Keratinocyte (primary cell): ENCODE measurements at regions not wholly inside any gene's neighbourhood (a gene's known extent, or its start where the extent isn't known, plus 50 kb on each side); places are given as distances from the start of the nearest gene placed in this dataset.

Source experiments
- EZH2 ChIP-seq: IDR thresholded peaks from one replicate; pipeline ENCODE4 v1.6.1; 2012; ENCODE audit warnings: inconsistent platforms, mild to moderate bottlenecking, low read length, moderate library complexity
- TF ChIP-seq, protein P1 (sequence below), 3 experiments: IDR thresholded peaks in 1 of 3; conservative IDR thresholded peaks in 1 of 3; optimal IDR thresholded peaks in 1 of 3; 2 replicates in 2 of 3; 3 replicates in 1 of 3; pipeline versions ENCODE3 to v1.5.1; 2011; ENCODE audit warnings: low read length in 3 of 3, mild to moderate bottlenecking in 3 of 3, moderate library complexity in 2 of 3, control low read depth in 1 of 3, inconsistent platforms in 1 of 3; ENCODE audit not compliant: insufficient read depth in 2 of 3; ENCODE audit errors: extremely low read depth in 1 of 3

GRCh38 chr6:122042380-122042779 is 357.1 kb upstream of the HSF2 start:
- TF ChIP-seq, protein P1, sequence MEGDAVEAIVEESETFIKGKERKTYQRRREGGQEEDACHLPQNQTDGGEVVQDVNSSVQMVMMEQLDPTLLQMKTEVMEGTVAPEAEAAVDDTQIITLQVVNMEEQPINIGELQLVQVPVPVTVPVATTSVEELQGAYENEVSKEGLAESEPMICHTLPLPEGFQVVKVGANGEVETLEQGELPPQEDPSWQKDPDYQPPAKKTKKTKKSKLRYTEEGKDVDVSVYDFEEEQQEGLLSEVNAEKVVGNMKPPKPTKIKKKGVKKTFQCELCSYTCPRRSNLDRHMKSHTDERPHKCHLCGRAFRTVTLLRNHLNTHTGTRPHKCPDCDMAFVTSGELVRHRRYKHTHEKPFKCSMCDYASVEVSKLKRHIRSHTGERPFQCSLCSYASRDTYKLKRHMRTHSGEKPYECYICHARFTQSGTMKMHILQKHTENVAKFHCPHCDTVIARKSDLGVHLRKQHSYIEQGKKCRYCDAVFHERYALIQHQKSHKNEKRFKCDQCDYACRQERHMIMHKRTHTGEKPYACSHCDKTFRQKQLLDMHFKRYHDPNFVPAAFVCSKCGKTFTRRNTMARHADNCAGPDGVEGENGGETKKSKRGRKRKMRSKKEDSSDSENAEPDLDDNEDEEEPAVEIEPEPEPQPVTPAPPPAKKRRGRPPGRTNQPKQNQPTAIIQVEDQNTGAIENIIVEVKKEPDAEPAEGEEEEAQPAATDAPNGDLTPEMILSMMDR (optimal IDR thresholded peaks at IDR 0.05 in 1 of 3, IDR thresholded peaks at IDR 0.05 in 1 of 3, conservative IDR thresholded peaks at IDR 0.05 in 1 of 3; ENCODE audit: extremely low read depth in 1 of 3, insufficient read depth in 2 of 3, low read length in 3 of 3), result no peak
- no peak for TF ChIP-seq EZH2
